ENCODE measurements at regions not wholly inside any gene's neighbourhood (a gene's known extent, or its start where the extent isn't known, plus 50 kb on each side); places are given as distances from the start of the nearest gene placed in this dataset.

DNA sequence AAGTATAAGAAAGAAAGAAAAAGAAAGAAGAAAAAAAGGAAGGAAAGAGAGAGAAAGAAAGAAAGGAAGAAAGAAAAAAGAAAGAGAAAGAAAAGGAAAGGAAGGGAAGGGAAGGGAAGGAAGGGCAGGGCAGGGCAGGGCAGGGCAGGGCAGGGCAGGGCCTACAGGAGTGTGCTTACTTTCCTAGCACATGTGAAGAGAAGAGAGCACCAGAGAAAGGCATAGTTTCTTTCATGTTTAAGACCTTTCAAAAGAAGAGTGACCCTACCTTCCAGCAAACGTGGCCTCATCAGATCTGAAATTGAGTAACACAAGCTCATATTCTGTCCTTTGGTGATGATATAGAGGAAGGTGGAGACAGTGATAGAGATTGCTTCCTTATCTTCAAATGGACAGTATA lies 899.3 kb upstream of the RAG2 start:
- H3K4me3 ChIP-seq (ENCODE audit: low read depth, low read length): no peak overlapping the region
- DNase-seq (ENCODE audit: low read depth, low spot score): no peak
- no peak for TF ChIP-seq CTCF (IDR thresholded peaks at IDR 0.05; ENCODE audit: low read depth, low read length)
- in situ Hi-C loops (cut with HindIII; ENCODE audit: low sequenced_read_pairs): no loop called here

- no peak for TF ChIP-seq CTCF (IDR thresholded peaks at IDR 0.05; ENCODE audit: low read depth, low read length)
- in situ Hi-C loops (cut with HindIII; ENCODE audit: low sequenced_read_pairs): no loop called here
- DNase-seq (ENCODE audit: low read depth, low spot score): no peak
- H3K4me3 ChIP-seq (ENCODE audit: low read depth, low read length): no peak overlapping the region
Measured at GRCh38 chr11:37496201-37496600, 898.2 kb upstream of the RAG2 start.

GRCh38 chr11:37484298-37484697 lies 886.3 kb upstream of the RAG2 start:
- H3K4me3 ChIP-seq (ENCODE audit: low read depth, low read length): no peak overlapping the region
- no peak for DNase-seq (ENCODE audit: low read depth, low spot score)
- in situ Hi-C loops (cut with HindIII; ENCODE audit: low sequenced_read_pairs): no loop called here
- TF ChIP-seq CTCF (IDR thresholded peaks at IDR 0.05; ENCODE audit: low read depth, low read length): no peak

- in situ Hi-C loops (cut with HindIII; ENCODE audit: low sequenced_read_pairs): no loop called here
- DNase-seq (ENCODE audit: low read depth, low spot score): no peak
- no peak for TF ChIP-seq CTCF (IDR thresholded peaks at IDR 0.05; ENCODE audit: low read depth, low read length)
- no peak overlapping the region for H3K4me3 ChIP-seq (ENCODE audit: low read depth, low read length)
Measured at GRCh38 chr11:37483761-37484160, 885.7 kb upstream of the RAG2 start.

- no peak for DNase-seq (ENCODE audit: low read depth, low spot score)
- no peak for TF ChIP-seq CTCF (IDR thresholded peaks at IDR 0.05; ENCODE audit: low read depth, low read length)
Measured at GRCh38 chr11:37474889-37475288, 876.9 kb upstream of the RAG2 start.

DNA sequence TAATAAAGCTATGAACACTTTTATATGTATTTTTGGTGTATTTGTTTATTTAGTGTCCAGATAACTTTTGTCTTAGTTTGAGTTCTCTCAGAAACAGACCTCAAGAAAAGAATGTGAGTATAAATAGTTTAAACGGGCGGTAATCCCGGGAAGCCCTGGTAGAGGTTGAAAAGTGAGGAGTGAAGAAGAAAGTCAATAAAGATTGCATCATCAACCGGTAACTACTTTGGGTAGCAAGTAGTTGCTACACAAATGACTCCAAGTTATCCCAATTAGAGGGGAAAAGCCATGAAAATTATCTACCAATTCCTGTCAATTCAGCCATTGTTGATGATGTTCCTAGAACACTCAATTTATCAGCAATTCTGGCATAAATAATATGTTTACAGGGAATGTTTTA lies 870.3 kb upstream of the RAG2 start:
- no peak for TF ChIP-seq CTCF (IDR thresholded peaks at IDR 0.05; ENCODE audit: low read depth, low read length)
- no peak overlapping the region for H3K4me3 ChIP-seq (ENCODE audit: low read depth, low read length)
- DNase-seq (ENCODE audit: low read depth, low spot score): no peak
- in situ Hi-C loops (cut with HindIII; ENCODE audit: low sequenced_read_pairs): no loop called here

More at GRCh38 chr11:37474889-37475288, 876.9 kb upstream of the RAG2 start:
- no peak overlapping the region for H3K4me3 ChIP-seq (ENCODE audit: low read depth, low read length)
- in situ Hi-C loops (cut with HindIII; ENCODE audit: low sequenced_read_pairs): no loop called here

DNA sequence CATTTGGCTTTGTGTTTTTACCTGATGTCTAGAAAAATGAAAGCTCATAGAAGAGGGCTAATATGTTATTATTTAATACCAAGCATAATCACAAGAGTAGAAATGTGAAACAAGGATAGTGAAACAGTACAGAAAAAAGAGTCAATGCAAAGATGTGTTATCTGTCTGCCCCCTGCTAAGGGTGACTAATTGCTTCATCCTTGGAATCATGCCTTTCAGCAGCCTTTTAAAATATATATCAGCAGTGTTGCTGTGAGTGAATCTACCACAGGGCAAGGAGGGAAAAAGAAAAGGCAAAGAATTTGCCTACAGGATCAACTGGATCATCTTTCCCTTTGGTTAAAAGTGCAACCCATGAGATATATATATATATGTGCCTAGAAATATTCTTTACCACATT lies 867.2 kb upstream of the RAG2 start:
- TF ChIP-seq CTCF (IDR thresholded peaks at IDR 0.05; ENCODE audit: low read depth, low read length): no peak
- no peak overlapping the region for H3K4me3 ChIP-seq (ENCODE audit: low read depth, low read length)
- in situ Hi-C loops (cut with HindIII; ENCODE audit: low sequenced_read_pairs): no loop called here
- no peak for DNase-seq (ENCODE audit: low read depth, low spot score)
